NCI-H82 treated with DMSO at 0.1 percent for 48 hours (cell line): ENCODE measurements at regions not wholly inside any gene's neighbourhood (a gene's known extent, or its start where the extent isn't known, plus 50 kb on each side); places are given as distances from the start of the nearest gene placed in this dataset.

ENCODE experiments used
- DNase-seq: peaks from one replicate; lab custom pipeline; 2025; ENCODE audit not compliant: unreplicated experiment; lab: John Stamatoyannopoulos, UW

DNA sequence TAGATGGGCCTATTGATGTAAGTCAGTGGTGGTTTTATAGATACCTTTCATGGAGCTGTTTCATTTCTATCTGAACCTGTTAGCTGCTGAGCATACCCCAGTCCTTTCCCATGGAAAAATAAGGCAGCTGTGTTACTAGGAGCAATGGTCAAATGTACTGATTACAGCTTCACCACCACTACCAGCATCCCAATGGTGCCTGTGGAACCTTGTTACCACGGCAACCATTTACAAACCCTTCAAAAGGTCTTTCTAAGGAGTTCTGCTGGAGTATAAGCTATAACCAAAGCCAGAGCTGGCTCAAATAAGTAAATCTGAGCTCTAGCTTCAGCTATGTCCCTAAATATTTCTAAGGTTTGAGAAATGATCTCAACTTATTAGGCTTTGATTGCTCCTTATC is 133.4 kb upstream of the ACP3 start:
- no peak for DNase-seq

DNA sequence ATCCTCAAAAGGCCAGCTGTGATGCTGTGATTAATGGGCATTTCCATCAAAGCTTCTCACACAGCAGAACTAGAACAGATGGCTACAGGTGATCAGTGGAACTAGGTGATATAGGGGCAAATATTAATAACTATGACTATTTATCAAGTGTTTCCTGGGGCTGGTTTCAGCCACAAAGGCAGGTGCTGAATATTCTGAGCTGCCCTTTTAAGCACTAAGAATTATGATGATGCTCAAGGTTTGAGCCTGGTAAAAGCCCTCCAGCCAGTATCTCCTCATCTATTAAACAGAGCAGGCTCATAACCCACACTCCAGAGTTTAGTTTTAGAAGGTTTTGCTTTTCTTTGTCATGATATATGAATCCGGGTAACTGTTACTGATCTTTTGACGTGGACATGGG is 129.5 kb upstream of the ACP3 start:
- DNase-seq = no peak

DNA sequence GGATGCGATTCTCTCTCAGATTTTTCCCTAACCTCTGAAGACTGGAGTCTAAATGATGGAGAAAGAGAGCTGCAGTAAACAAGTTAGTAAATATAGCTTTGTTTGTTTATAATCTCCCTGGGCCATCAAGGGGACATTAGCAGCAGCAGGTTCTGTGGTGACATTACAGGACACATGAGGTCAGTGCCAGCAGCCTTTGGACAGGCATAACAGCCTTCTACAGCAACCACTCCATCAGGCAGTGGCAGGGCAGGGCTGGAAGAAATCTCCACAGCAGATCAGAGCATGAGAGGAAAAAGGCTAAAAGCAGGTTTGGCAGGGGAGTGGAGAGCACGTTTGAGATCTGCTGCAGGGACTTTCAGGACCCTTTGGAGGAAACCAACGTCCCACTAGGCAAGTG is 127.6 kb upstream of the ACP3 start:
- DNase-seq = no peak

DNA sequence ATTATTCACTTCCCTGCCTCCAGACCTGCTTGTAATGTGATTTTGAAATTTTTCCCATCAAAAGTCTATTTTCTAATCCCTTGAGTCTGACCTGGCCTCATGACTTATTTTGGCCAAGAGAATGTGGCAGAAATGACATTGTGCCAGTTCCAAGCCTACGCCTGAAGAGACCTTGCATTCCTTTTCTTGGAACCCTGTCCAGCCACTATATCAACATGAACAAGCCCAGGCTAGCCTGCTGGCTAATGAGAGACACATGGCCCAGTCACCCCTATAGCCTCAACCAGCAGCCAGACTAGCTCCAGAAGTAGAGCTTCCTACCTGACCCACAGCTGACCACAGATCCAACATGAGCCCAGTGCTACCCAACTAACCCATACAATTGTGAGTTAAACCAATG is 121.1 kb upstream of the ACP3 start:
- DNase-seq = no peak

DNA sequence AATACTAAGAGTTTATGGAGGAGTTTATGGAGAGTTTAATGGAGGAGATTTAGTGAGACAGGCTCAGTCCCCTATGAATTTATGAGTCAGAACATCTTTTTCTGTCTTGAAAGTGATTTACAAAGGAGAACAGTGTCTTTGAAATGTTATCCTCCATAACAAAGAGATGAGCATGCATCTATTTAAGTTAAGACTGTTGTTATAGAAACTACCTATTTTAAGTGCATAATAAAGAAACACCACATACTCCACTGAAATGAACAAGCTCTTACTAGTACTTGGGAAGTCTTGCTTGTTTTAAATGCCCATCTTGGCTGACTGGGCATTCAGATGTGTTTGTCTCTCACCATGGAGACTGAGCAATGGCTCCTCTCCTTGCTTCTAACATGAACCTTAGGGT is 118.7 kb upstream of the ACP3 start:
- DNase-seq = no peak

DNA sequence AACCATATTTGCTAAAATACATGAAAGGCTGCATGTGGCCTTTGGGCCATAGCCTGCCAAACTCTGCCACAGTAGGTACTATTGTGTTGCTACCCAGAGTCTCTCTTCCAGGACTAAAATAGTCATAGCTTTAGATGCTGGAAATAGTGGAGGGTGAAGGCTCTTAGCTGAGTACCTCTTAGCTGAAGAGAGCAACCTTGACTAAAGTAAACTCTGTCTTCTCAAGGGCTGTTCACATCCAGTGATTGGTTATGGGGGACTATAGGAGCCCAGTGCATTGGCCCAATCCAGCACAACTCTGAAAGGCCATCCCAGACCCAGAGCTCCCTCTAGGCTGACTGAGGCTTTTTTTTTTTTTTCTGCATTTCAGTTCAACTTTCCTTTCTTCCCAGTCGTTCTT is 117.8 kb upstream of the ACP3 start:
- no peak for DNase-seq

DNA sequence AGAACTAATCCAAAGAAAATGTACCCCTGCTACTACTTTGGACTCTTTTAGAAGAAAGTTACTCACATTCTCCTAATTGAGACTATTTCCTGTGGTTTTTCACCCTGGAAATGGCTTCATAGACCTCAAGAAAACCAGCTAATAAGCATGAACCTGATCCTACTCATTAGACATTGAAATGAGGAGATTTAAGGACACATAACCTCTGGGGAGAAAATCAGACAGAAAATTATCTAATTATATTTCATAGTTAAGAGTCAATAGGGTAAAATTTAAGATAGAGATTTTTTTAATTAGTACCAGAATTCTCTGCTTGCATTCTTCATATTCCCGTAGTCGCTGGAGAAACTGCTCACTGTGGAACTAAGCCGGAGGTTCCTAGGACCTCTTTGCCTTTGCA is 114.6 kb upstream of the ACP3 start:
- no peak for DNase-seq

DNA sequence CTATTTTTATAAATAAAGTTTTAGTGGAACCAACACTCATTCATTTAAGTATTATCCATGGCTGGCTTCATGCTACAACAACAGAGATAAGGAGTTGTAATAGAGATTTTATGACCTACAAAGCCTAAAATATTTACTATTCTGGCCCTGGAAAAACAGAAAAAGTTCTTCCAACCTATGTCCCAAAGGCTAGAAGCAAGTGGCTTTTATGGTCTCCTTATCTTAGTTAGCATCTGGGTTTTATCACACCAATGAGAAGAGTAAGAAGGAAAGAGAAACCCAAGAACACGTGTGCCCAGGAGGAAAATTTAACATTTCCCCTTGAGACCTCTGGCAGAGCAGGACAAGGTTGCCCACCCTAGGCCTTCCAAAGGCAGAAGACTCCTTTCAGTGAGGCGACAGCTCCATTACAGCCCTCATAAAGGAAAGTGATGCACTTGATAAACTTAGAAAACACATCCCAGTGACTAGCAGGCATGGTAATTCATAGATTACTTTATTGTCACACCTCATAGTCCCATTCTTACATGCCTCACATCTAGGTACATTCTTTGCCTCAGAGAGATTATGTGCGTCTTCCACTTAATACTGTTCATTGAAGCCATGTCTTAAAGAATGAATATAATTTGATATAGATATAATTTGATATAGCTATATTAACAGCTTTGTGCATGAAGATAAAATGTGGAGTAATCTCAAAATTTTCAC is 113.2 kb upstream of the ACP3 start:
- no peak for DNase-seq

DNA sequence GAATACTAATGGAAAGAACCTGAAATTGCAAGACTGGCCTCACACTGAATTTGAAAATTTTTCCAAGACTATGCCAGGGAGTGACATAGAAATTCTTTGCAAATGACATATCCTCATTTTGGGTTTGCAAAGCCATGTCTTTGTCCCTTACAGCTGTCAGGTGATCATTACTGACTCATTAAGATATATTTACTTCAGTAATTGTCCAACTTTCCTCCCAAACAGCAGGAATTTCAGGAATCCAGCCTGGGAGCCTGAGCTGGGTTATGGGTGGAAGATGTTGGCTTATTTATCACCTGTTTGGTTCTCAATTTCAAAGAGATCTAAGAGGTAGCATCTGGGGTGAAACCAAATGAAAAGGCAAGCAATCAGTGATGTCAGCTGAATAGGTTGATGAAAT is 111.6 kb upstream of the ACP3 start:
- no peak for DNase-seq

DNA sequence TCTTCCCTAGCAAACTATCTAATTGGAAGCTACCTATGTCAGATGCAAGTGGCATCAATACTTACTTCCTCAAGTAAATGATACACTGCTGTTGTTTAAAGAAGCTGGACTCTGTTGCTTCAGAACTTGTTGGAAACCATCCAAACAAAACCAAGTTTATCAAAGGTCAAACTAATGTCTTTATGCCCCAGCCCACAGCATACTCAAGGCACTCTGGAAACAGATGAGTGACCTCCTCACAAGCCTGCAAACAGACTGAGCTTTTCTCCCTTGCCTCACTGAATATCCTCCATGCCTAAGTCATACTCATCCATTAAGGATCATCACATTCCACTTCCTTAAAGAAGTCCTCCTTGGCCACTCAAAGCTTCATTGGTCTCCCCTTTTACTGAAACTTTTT is 107.4 kb upstream of the ACP3 start:
- DNase-seq = no peak

DNA sequence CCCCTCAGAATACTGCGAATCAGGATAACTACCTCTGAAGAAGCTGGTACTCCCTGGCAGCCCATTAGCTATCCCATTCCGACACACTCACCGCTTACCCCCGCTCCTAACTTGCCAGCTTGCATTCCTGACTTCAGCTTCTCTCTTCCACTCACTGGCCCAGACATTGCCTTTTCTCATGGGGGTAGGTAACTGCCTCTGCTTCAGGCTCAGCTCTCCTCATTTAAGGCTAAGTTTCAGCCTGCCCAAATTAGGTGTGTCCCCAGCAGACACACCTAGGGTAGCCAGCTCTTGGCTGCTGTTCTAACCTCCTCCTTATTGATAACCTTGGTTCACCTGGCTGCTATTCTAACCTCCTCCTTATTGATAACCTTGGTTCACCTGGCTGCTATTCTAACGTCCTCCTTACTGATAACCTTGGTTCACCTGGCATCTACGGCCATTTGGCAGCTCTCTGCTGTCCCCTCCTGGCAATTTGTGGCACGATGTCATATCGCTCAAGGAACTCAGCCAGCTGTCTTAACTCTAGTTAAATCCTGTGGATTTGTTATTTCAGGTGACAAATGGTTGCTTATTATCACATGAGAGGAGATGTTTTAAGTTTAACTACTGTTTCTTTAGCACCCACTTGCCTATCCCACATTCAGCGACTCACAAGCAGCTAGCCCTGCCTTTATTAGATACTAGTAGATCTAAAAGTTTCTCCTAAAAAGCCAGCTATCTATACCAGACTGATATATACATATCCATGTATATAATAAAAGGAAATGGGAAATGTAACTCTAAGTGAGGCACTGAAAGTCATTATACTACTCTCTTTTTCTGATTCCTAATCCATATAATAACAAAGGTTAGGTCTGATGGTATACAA is 106.5 kb upstream of the ACP3 start:
- DNase-seq = no peak

DNA sequence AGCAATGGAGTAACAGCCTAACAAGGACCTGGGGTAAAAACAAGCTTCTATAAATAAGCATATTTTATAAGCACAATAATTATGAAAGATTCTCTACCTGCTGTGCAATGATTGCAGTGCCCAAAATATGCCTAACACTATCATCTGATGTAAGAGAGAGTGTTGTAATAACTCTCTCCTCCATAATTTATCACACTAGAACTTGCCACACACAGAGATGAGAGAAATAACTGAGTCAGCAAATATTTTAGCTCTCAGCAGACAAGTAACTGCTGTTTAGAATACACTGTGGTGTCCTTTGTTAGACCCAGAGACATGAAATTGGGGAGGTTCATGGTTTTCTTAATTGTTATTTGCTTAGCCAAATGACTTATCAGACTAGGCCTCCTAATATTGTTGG is 105.3 kb upstream of the ACP3 start:
- DNase-seq = no peak

DNA sequence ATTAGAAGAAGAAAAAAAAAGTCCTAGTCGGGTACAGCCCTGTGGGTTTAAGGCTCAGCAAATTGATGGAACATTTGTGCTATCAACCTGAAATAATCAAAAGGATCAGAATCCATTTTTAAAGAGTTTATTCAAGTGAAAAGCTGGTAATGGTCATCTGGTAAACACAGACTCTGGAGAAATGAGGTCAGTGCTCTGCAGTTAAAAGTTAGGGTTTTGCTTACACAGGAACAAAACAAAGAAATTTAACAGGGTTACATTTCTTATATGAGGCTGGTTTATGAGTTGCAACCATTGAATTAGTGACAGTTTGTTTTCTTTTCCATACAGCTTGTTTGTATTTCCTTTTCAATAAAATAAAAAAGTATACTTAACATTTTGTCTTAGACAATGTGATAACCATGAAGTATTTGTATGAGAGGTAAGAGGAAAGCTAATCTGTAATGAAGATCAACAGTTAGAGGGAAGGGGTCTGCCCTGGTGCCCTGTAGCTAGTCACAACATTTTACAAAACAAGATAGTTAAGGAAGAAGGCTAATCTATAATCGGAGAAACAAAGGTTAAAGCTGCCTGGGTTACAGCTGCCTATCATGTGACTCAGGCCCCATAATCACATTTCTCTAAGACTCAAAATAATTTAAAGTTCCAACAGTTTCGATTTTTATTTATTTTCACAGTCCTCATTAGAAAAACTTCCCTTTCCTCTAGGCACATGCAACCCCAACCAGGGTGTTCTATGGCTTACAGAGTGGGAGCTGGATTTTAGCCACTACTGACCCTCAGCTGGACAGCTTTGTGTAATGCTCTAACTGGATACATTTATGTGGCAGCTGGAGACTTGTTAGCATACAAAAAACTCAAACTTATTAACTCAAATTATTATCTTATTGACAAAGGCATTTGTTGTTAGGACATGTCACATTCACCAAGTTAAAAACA is 98.1 kb upstream of the ACP3 start:
- no peak for DNase-seq

DNA sequence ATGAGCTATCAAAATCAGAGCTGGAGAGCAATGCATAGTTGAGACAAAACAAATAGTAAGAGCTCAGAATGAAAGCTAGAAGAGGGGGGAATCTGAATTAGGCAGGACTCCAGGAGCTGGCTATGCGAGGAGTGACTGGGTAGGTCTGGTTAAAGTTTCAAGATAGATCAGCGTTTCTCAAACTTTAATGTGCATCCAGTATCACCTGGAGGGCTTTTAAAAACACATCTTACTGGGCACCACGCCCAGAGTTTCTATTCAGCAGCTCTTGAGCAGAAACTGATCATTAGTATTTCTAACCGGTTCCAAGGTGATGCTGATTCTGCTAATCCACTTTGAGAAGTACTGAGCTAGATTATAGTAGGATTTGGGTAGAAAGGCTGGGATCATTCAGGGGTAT is 96.2 kb upstream of the ACP3 start:
- no peak for DNase-seq

DNA sequence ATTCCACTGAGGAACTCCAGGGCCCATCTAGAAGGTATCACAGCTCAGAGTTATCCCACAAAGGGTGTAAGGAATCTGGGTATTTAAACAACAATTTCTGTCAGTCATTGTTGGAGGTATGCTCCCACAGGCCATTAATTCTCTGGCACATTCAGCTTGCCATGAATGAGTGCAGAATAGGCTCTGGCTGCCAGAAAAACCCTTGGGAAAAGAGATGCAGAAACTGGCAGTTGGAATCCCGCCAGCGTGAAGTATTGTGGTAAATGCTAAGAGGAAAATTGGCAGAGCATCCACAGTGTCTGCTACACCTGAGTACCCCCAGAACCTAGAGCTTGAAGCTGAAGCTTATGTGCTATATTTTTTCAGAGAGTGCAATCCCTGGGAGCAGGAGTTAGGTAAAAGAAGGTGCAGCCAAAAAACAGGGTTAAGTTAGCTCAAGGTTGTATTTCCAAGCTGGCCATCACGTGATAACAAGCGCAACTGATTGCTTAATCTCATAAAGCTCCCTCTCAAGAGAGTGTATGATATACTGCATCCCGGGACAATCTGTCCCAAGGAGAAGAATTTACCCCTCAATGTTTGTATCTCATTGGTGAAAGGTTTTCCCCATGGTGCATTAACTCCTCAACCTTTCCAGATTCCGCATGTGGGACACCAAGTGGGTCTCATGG is 94.2 kb upstream of the ACP3 start:
- DNase-seq = no peak

DNA sequence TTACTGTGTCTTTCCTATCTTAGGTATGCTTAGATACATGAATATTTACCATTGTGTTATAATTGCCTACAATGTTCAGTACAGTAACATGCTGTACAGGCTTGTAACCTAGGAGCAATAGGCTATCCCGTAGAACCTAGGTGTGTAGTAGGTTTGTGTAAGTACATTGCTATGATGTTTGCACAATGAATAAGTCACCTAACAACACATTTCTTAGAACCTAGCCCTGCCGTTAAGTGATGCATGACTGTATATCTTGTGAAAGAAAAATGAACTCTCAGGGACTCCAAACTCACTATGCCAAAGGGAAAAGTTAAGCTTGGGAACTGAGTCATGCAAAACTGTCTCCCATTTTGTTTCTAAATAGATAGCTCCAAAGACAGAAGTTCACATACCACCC is 91.5 kb upstream of the ACP3 start:
- DNase-seq = no peak

DNA sequence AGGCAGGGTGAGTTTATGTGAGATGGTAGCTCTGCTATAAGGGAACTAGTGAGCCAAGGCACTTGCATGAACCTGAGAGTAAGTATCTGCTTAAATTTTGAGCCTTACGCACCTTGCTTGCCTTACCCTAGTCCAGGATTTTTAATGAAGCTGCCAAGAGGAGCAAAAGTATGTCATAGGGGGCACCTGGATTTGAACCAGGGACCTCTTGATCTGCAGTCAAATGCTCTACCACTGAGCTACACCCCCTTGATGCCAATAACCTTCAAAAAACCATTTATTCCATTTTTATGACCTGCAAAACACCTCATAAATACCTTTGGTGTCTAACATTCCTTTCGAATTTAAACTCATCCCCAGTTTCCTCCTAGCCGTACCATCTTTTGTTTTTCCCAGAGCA is 88.3 kb upstream of the ACP3 start:
- no peak for DNase-seq

DNA sequence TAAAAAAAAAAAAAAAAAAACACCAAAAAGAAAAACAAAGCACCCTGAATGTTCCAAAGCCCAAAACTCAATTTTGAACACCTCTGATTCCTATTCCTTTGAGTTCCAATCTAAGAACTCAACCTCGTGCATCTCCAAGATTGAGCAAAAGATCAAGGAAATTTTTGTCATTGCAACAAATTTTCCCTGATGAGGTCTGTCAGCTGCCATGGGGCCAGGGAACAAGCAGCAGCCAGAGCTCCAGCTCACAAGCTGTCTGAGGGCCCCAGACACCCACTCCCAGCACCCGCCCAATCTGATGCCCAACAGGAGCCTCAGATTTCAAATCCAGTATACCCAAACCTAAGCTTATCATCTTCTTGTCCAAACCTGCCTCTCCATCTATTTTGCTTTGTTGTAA is 87.6 kb upstream of the ACP3 start:
- DNase-seq = no peak

DNA sequence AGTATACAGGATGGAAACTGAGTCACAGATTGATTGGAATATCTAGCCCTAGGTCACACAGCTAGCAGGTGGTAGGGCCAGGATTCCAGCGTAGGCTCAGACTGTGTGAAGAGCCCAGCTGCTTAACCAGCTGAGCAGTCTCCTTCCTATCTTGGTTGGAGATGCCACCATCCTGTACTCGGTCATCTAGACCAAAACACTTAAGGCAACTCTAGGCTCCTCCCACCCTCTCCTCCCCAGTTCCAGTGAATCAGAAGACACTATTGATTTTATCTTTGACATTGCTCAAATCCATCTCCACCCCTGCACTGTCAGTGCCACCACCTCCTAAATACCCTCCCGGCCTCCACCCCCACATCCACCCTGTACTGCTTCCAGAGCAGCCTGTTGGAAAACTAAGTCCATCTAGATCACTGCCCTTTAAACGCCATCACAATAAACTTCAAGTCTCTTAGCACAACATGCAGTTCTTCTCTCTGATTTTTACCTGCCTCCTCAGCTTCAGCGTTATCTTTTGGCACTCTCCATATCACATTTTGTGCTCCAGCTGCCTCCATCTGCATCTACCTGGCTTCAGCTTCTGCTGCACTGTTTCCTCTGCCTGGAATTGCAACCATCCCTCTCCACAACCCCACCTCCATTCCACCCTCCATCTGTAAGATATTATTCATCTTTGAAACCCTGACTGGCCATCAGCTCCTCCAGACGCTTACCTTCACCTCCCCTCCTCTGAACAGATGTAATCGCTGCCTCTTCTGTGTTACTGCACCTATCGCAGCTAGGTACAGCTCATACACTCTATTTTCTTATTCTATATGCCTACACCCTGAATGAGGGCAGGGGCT is 86.8 kb upstream of the ACP3 start:
- DNase-seq = no peak

DNA sequence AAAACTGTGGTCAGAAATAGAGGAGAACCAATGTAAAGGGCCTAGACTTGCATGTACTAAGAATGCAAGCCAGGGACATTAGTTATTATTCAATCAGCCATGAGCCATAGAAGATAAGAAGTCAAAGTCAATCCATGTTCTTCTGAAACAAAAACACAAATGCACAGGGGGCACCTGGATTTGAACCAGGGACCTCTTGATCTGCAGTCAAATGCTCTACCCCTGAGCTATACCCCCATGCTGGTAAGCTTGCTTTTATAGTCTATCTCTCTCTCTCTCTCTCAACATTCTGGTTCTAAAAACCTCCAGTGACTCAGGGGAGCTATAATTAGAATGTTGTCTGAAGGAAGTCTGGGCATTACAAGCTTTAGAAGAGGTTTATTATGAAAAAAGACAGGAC is 85.6 kb upstream of the ACP3 start:
- no peak for DNase-seq
